Gastrocnemius medialis (tissue), 4 donors: ENCODE measurements at regions not wholly inside any gene's neighbourhood (a gene's known extent, or its start where the extent isn't known, plus 50 kb on each side); places are given as distances from the start of the nearest gene placed in this dataset.

Experiments used
- POLR2A ChIP-seq, 2 donors: fragments of 450-650 bp; IDR thresholded peaks; one replicate each; pipeline ENCODE4 v1.6.1; 2017; ENCODE audit warnings: antibody characterized with exemption in 2 of 2, mild to moderate bottlenecking in 2 of 2, moderate library complexity in 2 of 2
- TF ChIP-seq, protein P1 (sequence below), 5 experiments: fragments of 450-650 bp in 3 of 5; fragments of 200-600 bp in 2 of 5; sonication (generic) in 2 of 5; IDR thresholded peaks in 4 of 5; conservative IDR thresholded peaks in 1 of 5; 1 replicate in 4 of 5; 2 replicates in 1 of 5; pipeline ENCODE4 v1.5.1; 2016 to 2019; ENCODE audit warnings: antibody characterized with exemption in 5 of 5, mild to moderate bottlenecking in 3 of 5, moderate library complexity in 3 of 5

DNA sequence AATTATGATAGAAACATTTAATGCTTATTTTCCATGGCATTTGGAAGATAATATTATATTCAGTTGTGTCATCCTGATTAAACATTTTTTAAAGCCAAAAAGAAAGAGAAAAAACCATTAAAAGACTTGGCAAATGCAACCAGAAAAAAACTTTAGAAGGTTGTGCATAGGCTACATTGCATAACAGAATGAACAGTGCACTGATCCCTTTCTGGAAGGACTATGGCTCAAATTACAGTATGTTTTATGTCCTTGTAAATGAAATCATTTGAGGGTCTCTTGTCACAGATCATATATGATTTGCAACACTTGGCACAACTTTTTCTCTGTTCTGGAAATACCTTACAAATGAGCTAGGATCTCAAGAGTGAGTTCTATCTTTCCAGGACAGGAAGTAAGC, 275.2 kb upstream of the FLRT2 start:
- TF ChIP-seq, protein P1, sequence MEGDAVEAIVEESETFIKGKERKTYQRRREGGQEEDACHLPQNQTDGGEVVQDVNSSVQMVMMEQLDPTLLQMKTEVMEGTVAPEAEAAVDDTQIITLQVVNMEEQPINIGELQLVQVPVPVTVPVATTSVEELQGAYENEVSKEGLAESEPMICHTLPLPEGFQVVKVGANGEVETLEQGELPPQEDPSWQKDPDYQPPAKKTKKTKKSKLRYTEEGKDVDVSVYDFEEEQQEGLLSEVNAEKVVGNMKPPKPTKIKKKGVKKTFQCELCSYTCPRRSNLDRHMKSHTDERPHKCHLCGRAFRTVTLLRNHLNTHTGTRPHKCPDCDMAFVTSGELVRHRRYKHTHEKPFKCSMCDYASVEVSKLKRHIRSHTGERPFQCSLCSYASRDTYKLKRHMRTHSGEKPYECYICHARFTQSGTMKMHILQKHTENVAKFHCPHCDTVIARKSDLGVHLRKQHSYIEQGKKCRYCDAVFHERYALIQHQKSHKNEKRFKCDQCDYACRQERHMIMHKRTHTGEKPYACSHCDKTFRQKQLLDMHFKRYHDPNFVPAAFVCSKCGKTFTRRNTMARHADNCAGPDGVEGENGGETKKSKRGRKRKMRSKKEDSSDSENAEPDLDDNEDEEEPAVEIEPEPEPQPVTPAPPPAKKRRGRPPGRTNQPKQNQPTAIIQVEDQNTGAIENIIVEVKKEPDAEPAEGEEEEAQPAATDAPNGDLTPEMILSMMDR (IDR thresholded peaks at IDR 0.05 in 4 of 5, conservative IDR thresholded peaks at IDR 0.05 in 1 of 5): no peak
- no peak for TF ChIP-seq POLR2A (IDR thresholded peaks at IDR 0.05)
